ENCODE measurements at regions not wholly inside any gene's neighbourhood (a gene's known extent, or its start where the extent isn't known, plus 50 kb on each side); places are given as distances from the start of the nearest gene placed in this dataset.
"Not testable (repeated sequence)": the region's sequence is repeated elsewhere in the genome, so short reads cannot be mapped to it uniquely, and the experiment has no call there.

DNA sequence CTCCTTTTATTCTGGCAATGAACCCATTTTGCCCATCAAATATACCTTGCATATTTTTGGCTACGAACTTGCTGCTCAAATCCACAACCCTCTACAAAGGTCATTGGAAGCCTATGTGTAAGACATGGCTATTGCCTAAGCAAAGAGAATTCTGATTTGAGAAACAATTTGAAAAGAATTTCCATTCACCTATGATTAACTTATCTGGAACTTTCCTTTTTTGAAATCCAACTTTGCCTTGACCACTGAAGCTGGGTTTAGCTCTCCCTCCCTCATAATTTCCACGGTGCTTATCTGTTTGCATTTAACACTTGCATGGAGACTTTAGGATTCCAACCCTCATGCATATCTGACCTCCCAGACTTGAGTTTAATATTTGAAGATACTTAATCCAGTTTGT, 1514.7 kb upstream of the SLC10A2 start:
- in situ Hi-C loops (cut with MboI; ENCODE audit: low sequenced_read_pairs) = no loop called here

DNA sequence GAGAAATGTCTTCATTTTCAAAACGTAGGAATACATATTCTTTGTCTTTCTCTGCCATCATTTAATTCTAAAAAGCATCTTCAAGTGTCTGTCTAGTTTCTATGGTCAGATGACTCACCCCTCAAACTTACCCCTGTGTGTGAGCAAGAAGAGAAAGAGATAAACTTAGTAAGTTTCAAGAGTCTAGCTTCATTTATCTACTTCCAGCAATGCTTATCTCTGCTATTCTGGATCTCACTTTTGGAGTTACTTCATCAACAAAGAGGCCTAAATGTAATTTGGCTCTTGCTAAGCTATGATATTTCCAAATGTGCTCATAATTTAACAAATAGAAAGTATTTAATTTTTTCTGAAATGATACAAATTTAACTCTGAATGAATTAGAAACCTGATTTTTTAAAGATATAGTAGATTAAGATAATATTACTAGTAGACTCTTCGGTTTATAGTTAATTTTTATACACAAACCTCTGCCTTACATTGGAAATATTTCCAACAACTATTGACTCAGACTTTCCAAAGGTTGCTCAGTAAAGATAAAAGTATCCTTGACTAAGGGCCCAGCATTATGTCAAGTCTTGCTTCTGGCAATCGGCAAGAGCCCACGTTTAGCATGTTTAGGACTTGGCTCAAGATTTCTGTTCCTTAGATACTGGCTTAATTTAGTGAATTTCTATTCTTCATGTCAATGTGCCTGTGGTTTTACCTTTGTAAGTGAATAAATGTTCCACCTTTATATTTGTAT, 1511.0 kb upstream of the SLC10A2 start:
- in situ Hi-C loops (cut with MboI; ENCODE audit: low sequenced_read_pairs) = no loop called here

DNA sequence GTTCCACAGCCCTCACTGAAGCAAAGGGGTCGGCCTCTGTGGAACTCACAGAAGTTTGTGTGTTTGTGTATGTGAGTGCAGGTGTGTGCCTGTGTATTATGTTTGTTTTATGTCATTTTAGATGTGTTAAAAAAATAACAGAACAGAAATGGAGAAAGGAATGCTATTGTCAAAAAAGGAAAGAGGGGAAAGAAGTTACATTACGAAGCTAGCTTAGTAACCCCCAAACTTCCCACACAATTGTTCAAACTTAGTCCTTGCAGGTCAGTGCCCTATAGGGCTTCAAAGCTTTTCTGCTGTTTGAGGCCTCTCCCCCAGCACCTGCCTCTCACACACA, 1505.6 kb upstream of the SLC10A2 start:
- in situ Hi-C loops (cut with MboI; ENCODE audit: low sequenced_read_pairs) = no loop called here

DNA sequence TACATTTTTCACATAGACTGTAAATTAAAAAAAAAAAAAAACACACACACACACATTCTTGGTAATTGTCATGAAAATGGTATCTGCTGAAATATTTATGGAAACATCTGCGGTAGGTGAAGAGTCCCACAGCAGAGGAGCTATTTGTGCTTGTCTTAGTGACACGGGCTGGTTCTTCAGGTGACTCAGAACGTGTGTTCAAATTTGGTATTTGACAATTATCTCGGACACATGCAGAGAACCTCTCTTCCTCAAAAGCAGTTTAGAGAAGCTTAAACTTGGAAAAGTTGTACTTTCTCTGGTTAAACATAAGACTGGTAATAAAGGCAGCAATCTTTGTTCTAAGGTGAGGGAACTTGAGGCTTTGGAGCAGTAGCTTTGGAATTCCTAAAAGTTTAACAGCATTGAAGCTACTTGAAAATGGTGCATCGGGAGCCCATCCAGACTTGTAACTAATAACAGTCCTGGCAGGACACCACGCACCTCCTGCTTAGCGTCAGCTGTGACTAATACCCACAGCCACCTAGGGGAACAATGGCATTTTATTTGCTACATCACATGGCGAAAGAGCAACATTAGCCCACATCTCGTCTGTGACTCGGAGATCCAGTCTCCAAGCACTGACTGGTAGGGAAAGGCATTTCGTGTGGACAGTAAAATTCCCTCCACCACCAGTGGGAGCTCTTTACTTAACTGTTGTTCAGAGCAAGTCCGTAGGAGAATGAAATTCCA, 1505.1 kb upstream of the SLC10A2 start:
- in situ Hi-C loops (cut with MboI; ENCODE audit: low sequenced_read_pairs) = no loop called here

DNA sequence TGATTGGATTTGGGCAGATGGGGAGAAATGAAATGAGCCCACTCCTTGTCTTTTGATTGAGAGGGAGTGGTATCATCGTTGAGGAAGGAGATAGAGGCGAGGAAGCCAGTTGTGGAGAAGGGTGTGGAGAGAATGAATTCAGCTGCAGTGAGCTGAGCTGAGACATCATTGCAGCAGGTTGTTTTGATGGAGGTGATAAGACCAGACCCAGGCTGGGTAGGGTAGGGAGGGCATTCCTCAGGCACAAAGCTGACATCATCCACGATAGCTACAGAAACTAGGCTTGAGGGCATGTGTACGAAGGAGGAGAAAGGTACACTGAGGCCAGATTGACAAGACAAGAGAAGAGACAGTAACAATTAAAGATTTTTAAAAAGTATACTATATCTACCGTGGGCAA, 1500.9 kb upstream of the SLC10A2 start:
- in situ Hi-C loops (cut with MboI; ENCODE audit: low sequenced_read_pairs) = no loop called here

DNA sequence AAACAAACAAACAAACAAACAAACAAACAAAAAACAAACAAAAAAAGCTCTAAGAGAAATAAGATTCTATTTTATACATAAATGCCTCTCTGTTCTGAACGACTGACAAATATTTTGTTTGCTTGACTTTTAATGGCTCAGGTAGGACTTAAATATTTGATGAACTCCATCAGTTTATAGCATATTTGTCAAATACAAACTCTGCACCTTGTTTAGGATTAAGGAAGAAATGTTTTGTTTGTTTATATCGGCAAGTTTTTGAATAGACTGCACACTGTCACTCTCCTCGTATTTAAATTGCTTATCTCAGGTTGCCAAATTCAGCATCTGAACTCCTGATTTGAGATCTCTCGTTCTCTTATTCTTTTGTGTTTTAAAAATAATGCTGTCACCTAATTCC, 1499.7 kb upstream of the SLC10A2 start:
- in situ Hi-C loops (cut with MboI; ENCODE audit: low sequenced_read_pairs) = no loop called here

DNA sequence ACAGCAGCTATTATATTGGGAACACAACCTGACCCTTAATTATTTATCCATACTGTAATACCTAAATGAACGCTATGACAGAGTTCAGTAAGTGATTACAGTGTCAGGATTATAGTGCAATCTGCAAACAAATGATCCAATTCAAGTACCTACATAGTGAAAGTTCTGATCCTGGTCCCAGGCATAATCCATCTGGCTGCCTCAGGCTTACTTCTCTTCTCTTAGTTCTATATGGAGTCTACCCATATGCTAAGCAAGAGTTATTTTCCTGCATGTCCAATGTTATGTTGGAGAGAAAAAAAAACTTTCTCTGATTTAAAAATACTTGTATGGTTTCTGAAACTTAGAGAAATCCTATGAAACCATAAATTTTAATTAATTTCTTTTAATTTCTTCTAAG, 1487.7 kb upstream of the SLC10A2 start:
- in situ Hi-C loops (cut with MboI; ENCODE audit: low sequenced_read_pairs) = no loop called here

DNA sequence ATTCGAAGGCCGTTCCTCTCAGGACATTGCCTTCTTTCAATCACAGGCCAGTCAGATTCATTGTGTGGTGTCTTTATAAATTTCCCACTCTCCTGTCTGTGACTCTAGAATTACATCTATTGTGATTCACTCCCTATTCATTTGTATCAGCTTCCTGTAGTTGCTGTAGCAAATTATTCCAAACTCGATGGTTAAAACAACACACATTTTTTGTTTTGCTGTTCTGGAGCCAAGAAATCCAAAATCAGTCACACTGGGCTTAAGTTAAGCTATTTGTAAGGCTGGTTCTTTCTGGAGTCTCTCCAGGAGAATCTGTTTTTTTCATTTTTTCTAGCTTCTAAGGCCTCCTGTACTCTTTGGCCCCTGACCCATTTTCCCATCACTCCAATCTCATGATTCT, 1487.0 kb upstream of the SLC10A2 start:
- in situ Hi-C loops (cut with MboI; ENCODE audit: low sequenced_read_pairs) = no loop called here

DNA sequence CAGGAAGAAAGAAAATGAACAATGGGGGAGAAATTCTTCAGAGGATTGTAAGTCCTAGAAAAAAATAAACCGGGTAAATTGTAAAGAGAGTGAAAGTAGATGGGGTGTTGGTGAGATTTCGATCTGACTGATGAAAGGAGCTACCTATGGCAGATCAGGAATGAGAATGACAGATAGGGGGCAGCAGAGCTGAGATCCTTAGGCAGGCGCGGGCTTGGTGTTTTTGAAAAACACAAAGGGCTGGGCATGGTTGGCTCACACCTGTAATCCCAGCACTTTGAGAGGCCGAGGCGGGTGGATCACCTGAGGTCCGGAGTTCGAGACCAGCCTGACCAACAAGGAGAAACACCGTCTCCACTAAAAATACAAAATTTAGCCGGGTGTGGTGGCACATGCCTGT, 1468.6 kb upstream of the SLC10A2 start:
- in situ Hi-C loops (cut with MboI; ENCODE audit: low sequenced_read_pairs) = no loop called here

DNA sequence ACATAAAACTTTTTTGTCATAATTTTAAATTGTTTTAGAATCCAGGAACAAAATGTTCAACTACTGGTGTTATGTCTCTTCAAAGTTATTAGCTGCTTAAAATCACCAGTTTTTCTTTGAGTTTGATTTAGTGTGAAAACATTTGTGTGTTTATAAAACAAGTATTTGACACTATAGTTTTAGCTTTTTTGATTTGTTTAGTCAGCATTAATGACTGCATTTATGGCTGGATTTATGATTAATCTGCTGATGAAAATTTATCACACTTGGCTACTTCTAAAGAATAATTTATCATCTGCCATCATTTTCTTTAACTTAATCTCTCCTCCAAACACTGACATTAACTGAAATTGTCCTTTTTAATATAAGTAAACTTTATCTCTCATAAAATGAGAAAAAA, 1465.9 kb upstream of the SLC10A2 start:
- in situ Hi-C loops (cut with MboI; ENCODE audit: low sequenced_read_pairs) = no loop called here

DNA sequence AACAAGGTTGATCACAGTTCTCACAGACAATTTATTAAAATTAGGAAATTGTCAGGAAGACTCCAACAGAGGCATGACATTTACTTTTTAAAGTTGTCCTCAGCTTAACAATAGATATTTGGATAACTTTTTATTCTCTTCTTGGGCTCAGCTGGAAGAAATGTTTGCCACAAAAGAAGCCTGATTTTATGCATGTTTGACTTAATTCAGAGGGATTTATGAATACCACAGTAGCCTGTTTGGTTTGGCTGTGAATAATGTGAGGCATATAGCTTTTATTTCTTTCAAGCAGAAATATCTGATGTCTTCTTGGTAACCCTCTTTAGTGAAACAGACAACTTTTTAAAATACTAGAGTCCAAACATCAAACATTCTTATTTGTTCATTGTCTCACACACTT, 1464.5 kb upstream of the SLC10A2 start:
- in situ Hi-C loops (cut with MboI; ENCODE audit: low sequenced_read_pairs) = no loop called here

DNA sequence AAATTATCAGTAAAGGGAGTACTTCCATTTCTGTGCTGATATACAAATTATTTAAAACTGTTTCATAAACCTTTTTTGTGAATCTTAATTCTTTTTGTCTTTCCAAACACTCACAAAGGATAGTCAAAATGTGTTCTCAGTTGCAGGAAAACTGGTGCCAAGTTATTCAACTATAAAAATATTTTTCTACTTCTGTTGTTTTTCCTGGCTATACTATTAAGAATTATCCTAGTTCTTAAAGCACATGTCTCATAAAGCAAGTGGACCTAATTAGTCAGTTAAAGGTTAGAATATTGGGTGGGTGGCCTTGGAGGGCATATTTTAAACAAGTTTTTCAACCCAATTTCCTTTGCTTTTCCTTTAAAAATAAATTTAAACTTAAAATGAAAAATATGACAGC, 1460.3 kb upstream of the SLC10A2 start:
- in situ Hi-C loops (cut with MboI; ENCODE audit: low sequenced_read_pairs) = no loop called here

DNA sequence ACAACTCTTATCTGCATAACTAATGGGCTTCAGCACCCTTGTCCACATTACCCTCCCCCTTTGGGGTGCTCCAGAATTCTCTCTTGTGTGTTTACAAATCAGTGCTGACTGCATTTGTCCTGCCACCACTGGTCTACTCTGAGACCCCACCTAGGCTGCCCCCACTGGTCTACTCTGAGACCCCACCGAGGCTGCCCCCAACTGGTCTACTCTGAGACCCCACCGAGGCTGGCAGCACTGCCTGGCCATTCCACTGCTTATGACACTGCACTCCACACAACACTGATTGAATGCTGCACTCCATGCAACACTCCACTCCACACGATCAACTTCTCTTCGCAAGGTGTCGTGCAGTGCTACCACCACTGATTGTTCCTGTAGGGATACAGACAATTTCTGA, 1459.2 kb upstream of the SLC10A2 start:
- in situ Hi-C loops (cut with MboI; ENCODE audit: low sequenced_read_pairs) = no loop called here

DNA sequence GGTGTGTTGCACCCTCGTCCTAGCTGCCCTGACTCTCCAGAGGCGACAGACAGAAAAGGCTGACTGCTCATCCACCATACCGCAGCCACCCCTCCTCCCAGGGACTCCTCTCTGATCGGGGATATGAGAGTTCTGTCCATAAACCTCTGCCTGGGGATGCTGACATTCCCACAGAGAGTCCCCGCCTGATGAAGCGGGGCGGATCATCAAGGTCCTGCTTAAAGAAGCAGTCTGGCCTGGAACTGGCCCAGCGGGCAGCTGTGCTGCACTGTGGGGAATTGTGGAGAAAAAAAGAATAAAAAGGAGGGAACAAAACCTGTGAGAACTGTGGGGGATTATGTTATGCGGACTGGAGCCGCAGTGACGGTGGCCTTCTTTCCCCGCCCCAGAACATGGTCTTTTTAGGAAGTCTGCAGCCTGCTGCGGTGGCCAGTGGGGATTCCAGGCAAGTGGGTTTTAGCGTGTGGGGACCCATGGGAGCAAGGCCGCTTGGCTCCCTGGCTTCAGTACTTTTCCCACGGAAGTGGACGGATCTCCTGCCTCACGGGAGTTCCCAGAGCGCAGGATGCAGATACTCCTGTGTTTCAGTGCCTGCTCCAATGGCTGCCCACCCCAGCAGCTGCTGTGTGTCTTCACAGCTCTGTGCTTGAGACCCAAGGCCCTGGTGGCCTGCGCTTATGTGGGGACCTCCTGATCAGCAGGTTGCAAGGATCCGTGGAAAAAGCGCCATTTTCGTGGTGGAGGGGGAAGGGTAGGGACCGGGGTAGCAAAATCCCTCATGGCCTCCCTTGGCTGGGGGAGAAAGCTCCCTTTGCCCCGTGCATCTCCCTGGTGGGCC, 1456.2 kb upstream of the SLC10A2 start:
- in situ Hi-C loops (cut with MboI; ENCODE audit: low sequenced_read_pairs) = no loop called here

DNA sequence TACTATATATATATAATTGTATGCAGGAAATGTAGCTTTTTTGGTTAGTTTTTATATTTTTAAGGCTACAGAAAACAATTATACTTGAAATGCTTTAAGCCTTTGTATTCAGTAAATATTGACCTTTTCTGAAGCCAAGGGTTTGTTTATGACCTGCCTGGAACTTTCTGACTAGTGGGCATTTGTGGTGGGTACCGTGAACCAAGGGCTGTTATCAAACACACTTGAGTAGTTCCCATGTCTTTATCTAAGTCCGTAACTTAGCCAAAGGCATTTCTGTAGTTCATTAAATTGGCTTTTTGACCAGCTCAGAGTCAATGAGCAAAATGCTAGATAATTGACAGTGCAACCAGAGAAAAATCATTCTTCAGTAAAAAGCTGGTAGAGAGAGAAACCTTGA, 1444.2 kb upstream of the SLC10A2 start:
- in situ Hi-C loops (cut with MboI; ENCODE audit: low sequenced_read_pairs) = no loop called here

DNA sequence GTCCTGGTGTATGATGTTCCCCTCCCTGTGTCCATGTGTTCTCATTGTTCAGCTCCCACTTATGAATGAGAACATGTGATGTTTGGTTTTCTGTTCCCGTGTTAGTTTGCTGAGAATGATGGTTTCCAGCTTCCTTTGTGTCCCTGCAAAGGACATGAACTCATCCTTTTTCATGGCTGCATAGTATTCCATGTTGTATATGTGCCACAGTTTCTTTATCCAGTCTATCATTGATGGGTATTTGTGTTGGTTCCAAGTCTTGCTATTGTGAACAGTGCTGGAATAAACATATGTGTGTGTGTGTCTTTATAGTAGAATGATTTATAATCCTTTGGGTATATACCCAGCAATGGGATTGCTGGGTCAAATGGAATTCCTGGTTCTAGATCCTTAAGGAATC, 1427.3 kb upstream of the SLC10A2 start:
- in situ Hi-C loops (cut with MboI; ENCODE audit: low sequenced_read_pairs) = not testable (repeated sequence)

DNA sequence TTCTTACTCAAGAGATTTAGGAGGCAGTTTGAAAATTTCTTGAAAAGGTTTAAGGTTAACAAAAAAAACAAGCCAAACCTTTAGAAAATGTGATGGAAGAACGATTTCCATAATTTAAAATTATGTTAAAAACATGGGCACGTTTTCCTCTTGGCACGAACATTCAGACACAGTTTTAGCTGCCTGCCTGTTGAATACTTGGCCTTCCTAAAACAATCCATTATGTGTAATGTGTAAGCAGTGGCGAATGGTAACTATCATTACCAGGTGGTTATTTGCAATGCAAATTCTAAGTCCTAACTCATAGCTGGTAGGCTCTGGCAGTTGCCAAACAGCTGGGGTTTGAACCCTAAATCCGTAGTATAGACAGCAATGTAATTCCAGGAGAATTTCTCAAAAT, 1425.7 kb upstream of the SLC10A2 start:
- in situ Hi-C loops (cut with MboI; ENCODE audit: low sequenced_read_pairs) = no loop called here

DNA sequence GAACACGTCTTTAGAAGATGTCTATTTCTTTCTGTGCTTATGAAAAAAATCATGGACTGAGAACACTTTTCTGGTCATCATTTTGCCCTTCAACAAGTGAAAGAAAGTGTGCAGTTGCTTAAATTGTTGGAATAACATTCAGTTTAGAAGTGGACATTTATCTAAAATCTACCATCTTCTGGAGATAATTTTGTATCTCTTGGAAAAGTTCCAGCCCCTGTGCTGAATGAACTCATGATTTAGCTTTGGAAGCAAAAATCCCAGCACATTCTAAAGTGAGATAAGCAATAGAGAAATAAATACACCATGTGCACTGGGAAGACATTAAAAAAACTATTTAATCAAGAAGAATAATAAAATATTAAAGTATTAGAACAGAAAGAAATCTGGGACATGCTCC, 1420.8 kb upstream of the SLC10A2 start:
- in situ Hi-C loops (cut with MboI; ENCODE audit: low sequenced_read_pairs) = no loop called here

DNA sequence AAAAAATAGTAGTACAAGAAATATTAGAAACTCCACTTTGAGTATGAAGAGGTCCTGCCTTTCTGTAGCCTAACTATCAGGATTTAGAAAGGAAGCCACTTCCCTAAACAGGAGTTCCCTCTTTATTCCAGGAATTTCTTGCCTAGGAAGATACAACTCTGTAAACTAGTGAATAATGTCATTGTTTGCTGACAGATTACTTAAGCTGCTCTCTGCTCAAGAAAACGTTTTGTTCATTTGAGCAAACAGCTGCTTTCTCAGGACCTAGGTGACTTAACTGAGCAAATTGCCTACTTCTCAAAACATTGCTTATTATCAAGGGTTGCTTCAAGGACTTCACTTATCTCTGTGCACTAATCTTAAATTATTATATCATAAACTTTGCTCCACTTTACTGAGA, 1419.4 kb upstream of the SLC10A2 start:
- in situ Hi-C loops (cut with MboI; ENCODE audit: low sequenced_read_pairs) = no loop called here

DNA sequence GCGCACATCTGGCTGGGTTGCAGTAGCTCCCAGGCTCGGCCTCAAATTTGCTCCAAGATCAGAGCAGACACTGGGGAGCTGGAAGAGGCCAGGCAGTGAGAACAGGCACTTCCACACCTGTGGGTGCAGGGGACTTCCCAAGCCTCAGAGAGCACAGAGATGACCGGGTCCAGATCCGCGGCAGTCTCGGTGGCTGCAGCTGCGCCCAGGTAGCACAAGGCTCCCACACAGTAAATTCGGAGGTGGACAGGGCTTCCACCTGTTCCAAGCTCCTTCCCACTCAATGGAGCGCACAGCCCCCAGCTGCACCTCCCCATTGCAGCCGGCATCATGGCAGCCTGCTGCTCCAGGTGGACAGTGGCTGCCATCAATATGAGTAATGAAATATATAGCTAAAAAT, 1417.4 kb upstream of the SLC10A2 start:
- in situ Hi-C loops (cut with MboI; ENCODE audit: low sequenced_read_pairs) = no loop called here

DNA sequence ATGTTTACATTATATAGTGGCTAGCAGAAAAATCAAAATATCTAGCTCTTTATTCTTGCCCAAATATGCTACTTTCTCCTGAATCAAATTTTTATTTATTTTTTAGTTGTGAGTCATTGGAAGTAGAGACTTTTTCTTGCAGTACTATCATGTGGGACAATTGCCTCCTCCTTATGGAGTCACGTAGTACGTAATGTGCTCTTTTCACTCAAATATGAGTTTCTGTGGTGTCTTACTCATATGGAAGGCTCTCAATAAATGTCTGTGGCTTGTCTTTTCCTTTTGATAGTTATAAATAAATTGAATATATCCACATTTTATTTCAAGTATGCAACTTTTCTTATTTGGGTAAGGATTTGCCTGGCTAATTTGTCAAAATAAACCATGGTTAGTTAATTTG, 1411.0 kb upstream of the SLC10A2 start:
- in situ Hi-C loops (cut with MboI; ENCODE audit: low sequenced_read_pairs) = no loop called here

DNA sequence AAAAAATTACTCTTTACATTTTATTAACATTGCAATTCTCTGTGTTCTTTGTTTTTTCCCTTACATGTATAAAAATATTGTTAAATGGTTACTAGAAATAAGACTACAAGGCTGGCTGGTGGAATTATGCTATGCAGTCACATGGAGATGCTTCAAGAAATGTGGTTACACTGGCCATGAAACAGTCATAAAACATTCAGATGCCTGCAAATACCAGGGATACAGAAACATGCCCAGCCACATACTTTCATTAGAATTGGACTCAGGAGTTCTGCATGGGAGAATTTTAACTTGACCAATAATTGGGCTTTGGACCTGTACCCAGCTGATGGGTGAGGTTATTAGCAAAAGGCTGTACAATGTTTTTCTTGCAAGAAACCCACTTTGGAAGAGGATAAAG, 1407.7 kb upstream of the SLC10A2 start:
- in situ Hi-C loops (cut with MboI; ENCODE audit: low sequenced_read_pairs) = no loop called here
